Natural killer cell (primary cell): ENCODE measurements at regions not wholly inside any gene's neighbourhood (a gene's known extent, or its start where the extent isn't known, plus 50 kb on each side); places are given as distances from the start of the nearest gene placed in this dataset.

Source experiments
- ATAC-seq, 3 donors: fragments of 150-1000 bp in 2 of 3; fragments of 200-7000 bp in 1 of 3; cut with Tn5 transposase; 1 replicate in 1 of 3; 2 replicates in 2 of 3; pipeline ENCODE4 v1.10.0; 2021; ENCODE audit warnings: mild to moderate bottlenecking in 2 of 3, moderate library complexity in 2 of 3
- DNase-seq, 2 donors: peaks; one replicate each; pipeline versions ENCODE4 v3.0.0 to v3.0.0-alpha.2; 2013 to 2021; ENCODE audit warnings: mixed read lengths in 1 of 2
- H3K27ac ChIP-seq: one replicate; pipeline ENCODE4 v1.5.1; 2013; ENCODE audit warnings: mild to moderate bottlenecking, low read length
- H3K27me3 ChIP-seq: one replicate; pipeline ENCODE4 v1.6.1; 2013; ENCODE audit warnings: low read length; ENCODE audit not compliant: control insufficient read depth, insufficient read depth
- H3K36me3 ChIP-seq: one replicate; pipeline ENCODE4 v1.6.1; 2013; ENCODE audit warnings: low read length; ENCODE audit not compliant: control insufficient read depth, insufficient read depth
- H3K4me1 ChIP-seq: one replicate; pipeline ENCODE4 v1.6.1; 2013; ENCODE audit warnings: low read length; ENCODE audit not compliant: control insufficient read depth, insufficient read depth
- H3K4me3 ChIP-seq: one replicate; pipeline ENCODE4 v1.5.1; 2013; ENCODE audit warnings: low read length
- H3K9me3 ChIP-seq: one replicate; pipeline ENCODE4 v1.6.1; 2013; ENCODE audit warnings: low read length; ENCODE audit not compliant: control insufficient read depth, insufficient read depth
- H3K27ac Mint-ChIP-seq, 2 donors: one replicate each; pipeline ENCODE4 v1.8.0; 2022; ENCODE audit warnings: mild to moderate bottlenecking in 2 of 2, mixed read lengths in 2 of 2, moderate library complexity in 1 of 2
- H3K27me3 Mint-ChIP-seq, 2 donors: one replicate each; pipeline ENCODE4 v1.8.0; 2022; ENCODE audit warnings: low read depth in 2 of 2, mixed read lengths in 2 of 2
- H3K36me3 Mint-ChIP-seq: one replicate; pipeline ENCODE4 v1.8.0; 2022; ENCODE audit warnings: mixed read lengths
- H3K4me1 Mint-ChIP-seq, 2 donors: one replicate each; pipeline ENCODE4 v1.8.0; 2022; ENCODE audit warnings: mixed read lengths in 2 of 2
- H3K4me3 Mint-ChIP-seq: one replicate; pipeline ENCODE4 v1.8.0; 2022; ENCODE audit warnings: mild to moderate bottlenecking, moderate library complexity, mixed read lengths
- H3K9me3 Mint-ChIP-seq, 2 donors: one replicate each; pipeline ENCODE4 v1.8.0; 2022; ENCODE audit warnings: mixed read lengths in 2 of 2
- WGBS: methylation state at CpG from one replicate; pipeline ENCODE4 v1.1.7; 2013; ENCODE audit warnings: missing lambda C conversion rate; ENCODE audit not compliant: insufficient coverage; 5-methylcytosine and 5-hydroxymethylcytosine counted together
- intact Hi-C: fragments of 100-400 bp; cut with micrococcal nuclease; formaldehyde crosslinking; loops from one replicate; pipeline ENCODE4 v1.14.2; 2022
- TF ChIP-seq, protein P1 (sequence below): fragments of 200-600 bp; IDR thresholded peaks from one replicate; pipeline ENCODE4 v1.8.0; 2022; ENCODE audit warnings: antibody characterized with exemption

DNA sequence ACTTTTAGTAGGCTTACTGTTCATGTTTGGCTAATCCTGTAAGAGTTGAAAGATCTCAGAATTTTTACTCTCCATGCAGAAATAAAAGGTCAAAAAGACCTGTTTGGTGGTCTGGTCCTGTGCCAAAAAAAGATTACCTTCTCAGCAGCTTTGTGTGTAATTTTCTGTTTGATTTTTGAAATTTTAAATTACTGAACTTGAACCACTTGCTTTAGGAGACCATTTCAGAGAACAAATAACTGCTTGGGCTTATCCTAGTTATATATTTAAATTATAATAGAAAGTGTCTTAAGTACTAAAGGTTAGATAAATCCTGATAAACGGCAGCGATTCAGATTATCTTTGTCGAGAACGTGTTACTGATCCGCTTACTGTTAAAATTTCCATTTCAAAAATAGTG lies 118.3 kb upstream of the GRIK2 start:
- Histone ChIP-seq H3K36me3 (no peaks in the 10 kb centered on the region), H3K4me1 (no peaks in the 10 kb centered on the region), H3K9me3 (no peaks in the 10 kb centered on the region), H3K27me3 (no peaks in the 10 kb centered on the region), H3K27ac (no peak overlapping the region), H3K4me3 (no peak overlapping the region)
- no CpG with 5 or more reads among the region's 5 CpGs for WGBS
- TF ChIP-seq, protein P1, sequence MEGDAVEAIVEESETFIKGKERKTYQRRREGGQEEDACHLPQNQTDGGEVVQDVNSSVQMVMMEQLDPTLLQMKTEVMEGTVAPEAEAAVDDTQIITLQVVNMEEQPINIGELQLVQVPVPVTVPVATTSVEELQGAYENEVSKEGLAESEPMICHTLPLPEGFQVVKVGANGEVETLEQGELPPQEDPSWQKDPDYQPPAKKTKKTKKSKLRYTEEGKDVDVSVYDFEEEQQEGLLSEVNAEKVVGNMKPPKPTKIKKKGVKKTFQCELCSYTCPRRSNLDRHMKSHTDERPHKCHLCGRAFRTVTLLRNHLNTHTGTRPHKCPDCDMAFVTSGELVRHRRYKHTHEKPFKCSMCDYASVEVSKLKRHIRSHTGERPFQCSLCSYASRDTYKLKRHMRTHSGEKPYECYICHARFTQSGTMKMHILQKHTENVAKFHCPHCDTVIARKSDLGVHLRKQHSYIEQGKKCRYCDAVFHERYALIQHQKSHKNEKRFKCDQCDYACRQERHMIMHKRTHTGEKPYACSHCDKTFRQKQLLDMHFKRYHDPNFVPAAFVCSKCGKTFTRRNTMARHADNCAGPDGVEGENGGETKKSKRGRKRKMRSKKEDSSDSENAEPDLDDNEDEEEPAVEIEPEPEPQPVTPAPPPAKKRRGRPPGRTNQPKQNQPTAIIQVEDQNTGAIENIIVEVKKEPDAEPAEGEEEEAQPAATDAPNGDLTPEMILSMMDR, result no peak
- intact Hi-C loops, result no loop called here
- Mint-ChIP-seq H3K27ac (no peak overlapping the region), H3K4me1 (no peaks in the 10 kb centered on the region), H3K9me3 (peaks cover 6% of the 10 kb centered on the region in 2 donors), H3K27me3 (no peaks in the 10 kb centered on the region), H3K4me3 (no peak overlapping the region), H3K36me3 (no peaks in the 10 kb centered on the region)
- ATAC-seq (no peak), DNase-seq (no peak)

DNA sequence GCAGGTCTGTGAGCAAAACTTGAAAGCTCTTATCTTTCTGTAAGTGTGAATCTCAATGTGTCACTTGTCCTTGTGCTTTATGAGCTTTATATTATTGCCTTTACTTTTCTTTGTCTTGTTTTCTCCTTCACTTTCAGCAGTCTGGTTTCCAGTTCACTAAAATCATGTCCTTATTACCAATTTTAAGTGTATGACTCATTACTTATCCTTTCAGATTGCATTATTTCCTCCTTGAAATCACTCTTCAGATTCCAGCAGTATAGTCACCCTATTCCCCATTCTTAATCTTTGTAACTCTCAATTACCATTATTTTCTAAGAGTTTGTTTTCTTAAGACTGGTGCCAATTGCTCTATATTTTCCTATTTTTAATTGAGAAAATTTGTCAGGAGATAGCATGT lies 117.4 kb upstream of the GRIK2 start:
- H3K4me1 ChIP-seq, result no peaks in the 10 kb centered on the region
- Mint-ChIP-seq H3K27ac (no peak overlapping the region), H3K4me3 (no peak overlapping the region), H3K27me3 (no peaks in the 10 kb centered on the region), H3K36me3 (no peaks in the 10 kb centered on the region), H3K9me3 (peaks cover 4 to 6% of the 10 kb centered on the region in 2 donors), H3K4me1 (no peaks in the 10 kb centered on the region)
- intact Hi-C loops, result no loop called here
- H3K27me3 ChIP-seq, result no peaks in the 10 kb centered on the region
- TF ChIP-seq, protein P1, result no peak
- H3K9me3 ChIP-seq, result no peaks in the 10 kb centered on the region
- no peak overlapping the region for H3K4me3 ChIP-seq
- H3K27ac ChIP-seq, result no peak overlapping the region
- no peak for ATAC-seq
- H3K36me3 ChIP-seq, result no peaks in the 10 kb centered on the region
- DNase-seq, result no peak

DNA sequence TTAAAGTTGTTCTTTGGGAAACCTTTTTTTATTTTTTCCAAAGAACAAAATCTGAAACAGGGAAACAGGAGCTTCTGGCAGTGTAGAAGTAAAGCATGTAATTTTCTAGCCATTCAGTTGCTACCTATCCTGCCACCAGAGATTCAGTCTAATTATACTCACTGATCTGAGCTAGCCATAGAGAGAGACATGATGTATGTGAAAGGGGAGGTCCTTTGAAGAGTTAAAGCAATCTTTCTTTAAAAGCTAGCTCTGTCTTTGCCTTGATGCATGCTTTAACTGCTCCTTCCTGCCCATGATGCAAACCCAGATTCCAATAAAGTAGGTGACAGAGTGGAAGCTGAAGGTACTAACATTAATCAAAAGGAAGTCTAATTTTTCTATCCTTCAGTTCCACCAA lies 114.1 kb upstream of the GRIK2 start:
- TF ChIP-seq, protein P1, result no peak
- no peak overlapping the region for H3K27ac Mint-ChIP-seq
- no peaks in the 10 kb centered on the region for H3K27me3 ChIP-seq
- ATAC-seq, result no peak
- intact Hi-C loops, result no loop called here
- no peaks in the 10 kb centered on the region for H3K4me1 Mint-ChIP-seq
- no peaks in the 10 kb centered on the region for H3K36me3 ChIP-seq
- H3K9me3 ChIP-seq, result peaks cover 18% of the 10 kb centered on the region
- no peak overlapping the region for H3K4me3 ChIP-seq
- no peaks in the 10 kb centered on the region for H3K36me3 Mint-ChIP-seq
- no peak overlapping the region for H3K4me3 Mint-ChIP-seq
- no peak for DNase-seq
- H3K27me3 Mint-ChIP-seq, result no peaks in the 10 kb centered on the region
- no peaks in the 10 kb centered on the region for H3K9me3 Mint-ChIP-seq
- no peak overlapping the region for H3K27ac ChIP-seq
- H3K4me1 ChIP-seq, result no peaks in the 10 kb centered on the region

DNA sequence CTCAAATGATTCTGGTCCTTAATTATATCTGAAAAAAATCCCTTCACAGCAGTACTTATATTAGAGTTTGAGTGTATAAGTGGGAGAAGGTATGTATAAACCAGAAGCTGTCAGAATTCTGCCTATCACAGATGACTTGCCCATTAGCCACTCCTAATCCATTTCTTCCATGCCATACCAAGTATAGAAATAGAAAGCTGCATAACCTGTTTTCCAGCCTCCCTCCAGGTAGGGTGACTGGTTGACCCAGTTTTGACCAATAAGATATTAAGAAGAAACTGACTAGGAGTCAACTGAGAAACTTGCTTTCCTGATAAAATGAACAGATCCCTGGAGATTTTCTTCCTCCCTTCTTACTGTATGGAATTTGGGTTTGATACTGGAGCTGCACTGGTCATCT lies 112.2 kb upstream of the GRIK2 start:
- peaks cover 0 to 5% of the 10 kb centered on the region in 2 donors for H3K9me3 Mint-ChIP-seq
- no peaks in the 10 kb centered on the region for H3K27me3 Mint-ChIP-seq
- H3K27ac Mint-ChIP-seq, result no peak overlapping the region
- intact Hi-C loops, result no loop called here
- Histone ChIP-seq H3K27me3 (no peaks in the 10 kb centered on the region), H3K9me3 (peaks cover 20% of the 10 kb centered on the region), H3K4me1 (no peaks in the 10 kb centered on the region), H3K36me3 (no peaks in the 10 kb centered on the region), H3K4me3 (no peak overlapping the region), H3K27ac (no peak overlapping the region)
- no peak overlapping the region for H3K4me3 Mint-ChIP-seq
- H3K4me1 Mint-ChIP-seq, result no peaks in the 10 kb centered on the region
- DNase-seq, result no peak
- H3K36me3 Mint-ChIP-seq, result no peaks in the 10 kb centered on the region
- TF ChIP-seq, protein P1, result no peak
- no peak for ATAC-seq
